Colonic mucosa (tissue), 4 donors: ENCODE measurements at regions not wholly inside any gene's neighbourhood (a gene's known extent, or its start where the extent isn't known, plus 50 kb on each side); places are given as distances from the start of the nearest gene placed in this dataset.

Source experiments
- DNase-seq: peaks from one replicate; pipeline ENCODE4 v3.0.0-alpha.2; 2020
- H3K27ac ChIP-seq: fragments of 200-600 bp; one replicate; pipeline ENCODE4 v1.8.0; 2021
- H3K27me3 ChIP-seq: fragments of 200-600 bp; one replicate; pipeline ENCODE4 v1.8.0; 2021
- H3K36me3 ChIP-seq: fragments of 200-600 bp; one replicate; pipeline ENCODE4 v1.8.0; 2021
- H3K4me1 ChIP-seq: fragments of 200-600 bp; one replicate; pipeline ENCODE4 v1.8.0; 2021; ENCODE audit warnings: mild to moderate bottlenecking
- H3K4me3 ChIP-seq: fragments of 200-600 bp; one replicate; pipeline ENCODE4 v1.8.0; 2021
- H3K9ac ChIP-seq, 2 donors: one replicate each; pipeline ENCODE4 v1.7.0; 2013; ENCODE audit warnings: control low read depth in 2 of 2, low read depth in 2 of 2, low read length in 2 of 2
- H3K9me3 ChIP-seq: fragments of 200-600 bp; one replicate; pipeline ENCODE4 v1.8.0; 2021
- intact Hi-C: fragments of 100-400 bp; cut with DNase I; formaldehyde crosslinking; loops from one replicate; pipeline ENCODE4 v1.14.1; 2022
- TF ChIP-seq, protein P1 (sequence below): fragments of 200-600 bp; IDR thresholded peaks from one replicate; pipeline ENCODE4 v1.8.0; 2022; ENCODE audit warnings: antibody characterized with exemption, mild to moderate bottlenecking
- donor health status: healthy.
- donor health status: DM: no; HTN: no; CAD: no.
- donor health status: DM: no; HTN: no; CAD: no.

DNA sequence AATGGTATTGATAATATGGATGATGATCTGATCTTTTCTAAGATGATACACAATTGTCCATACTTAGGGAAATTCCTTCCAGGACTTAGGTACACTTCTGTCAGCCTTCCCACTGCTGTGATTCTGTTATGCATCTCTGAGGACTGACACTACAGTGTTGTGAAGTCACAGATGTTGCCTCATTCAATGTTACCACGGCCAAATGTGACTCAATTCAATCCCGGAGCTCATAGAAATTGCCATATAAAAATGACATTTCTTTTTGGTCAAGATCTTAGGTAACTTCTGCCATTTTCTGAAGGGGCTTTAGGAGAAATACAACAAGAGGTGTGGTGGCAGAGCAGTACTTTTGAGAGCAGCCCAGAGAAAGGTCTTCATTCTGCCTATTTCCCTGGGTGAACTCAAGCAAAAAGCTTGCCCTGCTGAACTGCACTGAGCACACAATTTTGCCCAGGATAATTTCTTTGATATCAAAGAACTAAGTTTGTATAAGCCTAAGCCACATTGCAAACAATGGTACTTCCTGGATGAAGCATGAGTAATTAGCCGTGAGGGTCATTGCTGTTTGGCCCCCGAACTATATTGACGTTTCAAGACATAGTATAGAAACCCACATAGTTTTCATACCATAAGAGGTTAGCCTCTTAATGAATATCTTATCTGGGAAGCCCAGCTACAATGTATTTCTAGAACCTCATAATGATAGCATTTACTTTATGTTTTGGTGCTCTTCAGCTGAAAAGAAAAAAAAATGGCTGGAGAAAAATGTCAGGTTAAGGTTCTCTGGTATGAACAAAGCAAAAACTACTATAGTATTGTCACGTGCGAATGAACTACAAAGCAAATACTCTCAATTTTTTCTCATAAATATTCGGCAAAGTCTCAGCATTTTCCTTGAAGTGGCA is 437.4 kb downstream of the MEIS1 start:
- Histone ChIP-seq H3K9me3 (no peaks in the 10 kb centered on the region), H3K27me3 (no peaks in the 10 kb centered on the region), H3K4me3 (no peak overlapping the region), H3K27ac (no peak overlapping the region), H3K4me1 (no peaks in the 10 kb centered on the region), H3K36me3 (no peaks in the 10 kb centered on the region), H3K9ac (no peak overlapping the region)
- intact Hi-C loops, result no loop called here
- TF ChIP-seq, protein P1, sequence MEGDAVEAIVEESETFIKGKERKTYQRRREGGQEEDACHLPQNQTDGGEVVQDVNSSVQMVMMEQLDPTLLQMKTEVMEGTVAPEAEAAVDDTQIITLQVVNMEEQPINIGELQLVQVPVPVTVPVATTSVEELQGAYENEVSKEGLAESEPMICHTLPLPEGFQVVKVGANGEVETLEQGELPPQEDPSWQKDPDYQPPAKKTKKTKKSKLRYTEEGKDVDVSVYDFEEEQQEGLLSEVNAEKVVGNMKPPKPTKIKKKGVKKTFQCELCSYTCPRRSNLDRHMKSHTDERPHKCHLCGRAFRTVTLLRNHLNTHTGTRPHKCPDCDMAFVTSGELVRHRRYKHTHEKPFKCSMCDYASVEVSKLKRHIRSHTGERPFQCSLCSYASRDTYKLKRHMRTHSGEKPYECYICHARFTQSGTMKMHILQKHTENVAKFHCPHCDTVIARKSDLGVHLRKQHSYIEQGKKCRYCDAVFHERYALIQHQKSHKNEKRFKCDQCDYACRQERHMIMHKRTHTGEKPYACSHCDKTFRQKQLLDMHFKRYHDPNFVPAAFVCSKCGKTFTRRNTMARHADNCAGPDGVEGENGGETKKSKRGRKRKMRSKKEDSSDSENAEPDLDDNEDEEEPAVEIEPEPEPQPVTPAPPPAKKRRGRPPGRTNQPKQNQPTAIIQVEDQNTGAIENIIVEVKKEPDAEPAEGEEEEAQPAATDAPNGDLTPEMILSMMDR, result no peak
- no peak for DNase-seq

DNA sequence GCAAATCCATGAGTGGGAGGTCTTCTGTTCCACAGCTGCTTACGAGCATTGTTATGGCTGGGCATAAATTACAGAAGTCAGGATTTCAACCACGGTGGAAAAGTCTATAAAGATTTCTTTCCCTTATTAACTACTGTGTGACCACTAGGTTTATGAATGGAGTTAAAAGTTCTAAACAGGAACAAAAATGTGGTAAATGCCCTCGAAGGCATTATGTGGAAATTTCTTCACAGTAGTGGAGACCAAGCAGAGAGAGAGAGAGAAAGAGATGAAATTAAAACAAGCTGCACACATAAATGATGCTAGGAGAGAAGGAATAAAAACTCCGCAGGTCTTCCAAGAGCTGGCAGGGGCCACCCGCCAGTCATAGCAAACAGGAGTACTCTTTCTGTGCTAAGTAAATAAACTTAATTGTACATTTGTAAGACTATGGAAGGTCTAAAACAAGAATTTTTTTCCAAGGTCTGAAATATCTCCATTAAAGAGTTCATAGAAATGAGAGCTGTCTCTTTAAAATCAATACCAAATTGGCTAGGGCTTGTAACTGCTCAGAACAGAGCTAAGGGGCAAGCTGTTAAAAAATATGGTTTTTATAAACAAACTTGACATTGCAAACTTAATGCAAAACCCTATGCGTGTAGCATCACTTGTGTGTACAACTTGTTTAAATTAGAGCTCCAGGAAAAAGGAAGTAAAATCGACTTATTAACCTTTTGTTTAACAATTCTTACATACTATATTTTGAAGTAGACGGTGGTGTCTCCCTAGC is 438.2 kb downstream of the MEIS1 start:
- Histone ChIP-seq H3K27me3 (no peaks in the 10 kb centered on the region), H3K36me3 (no peaks in the 10 kb centered on the region), H3K4me1 (no peaks in the 10 kb centered on the region), H3K9me3 (no peaks in the 10 kb centered on the region), H3K27ac (no peak overlapping the region), H3K9ac (no peak overlapping the region), H3K4me3 (no peak overlapping the region)
- TF ChIP-seq, protein P1, result no peak
- intact Hi-C loops, result no loop called here
- DNase-seq, result no peak

DNA sequence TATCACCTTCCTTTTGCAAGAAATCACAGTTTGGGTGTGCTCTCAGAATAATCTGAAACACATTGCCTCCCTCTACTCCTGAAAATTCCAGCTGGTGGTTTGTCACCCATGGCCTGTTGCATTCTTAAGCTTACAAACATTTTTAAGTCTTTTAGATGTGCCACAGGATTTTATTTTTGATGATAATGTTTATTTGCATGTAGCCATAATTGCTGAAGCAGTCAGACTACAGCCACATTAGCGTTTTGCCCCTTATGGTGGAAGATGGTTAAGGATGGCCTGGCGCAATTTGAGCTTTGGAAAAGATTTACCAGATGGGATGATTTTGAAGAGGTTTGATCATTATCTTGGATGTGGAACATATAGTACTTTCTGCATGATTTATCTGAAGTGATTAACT is 439.5 kb downstream of the MEIS1 start:
- Histone ChIP-seq H3K27ac (no peak overlapping the region), H3K9ac (no peak overlapping the region), H3K27me3 (no peaks in the 10 kb centered on the region), H3K4me1 (no peaks in the 10 kb centered on the region), H3K36me3 (no peaks in the 10 kb centered on the region), H3K4me3 (no peak overlapping the region), H3K9me3 (no peaks in the 10 kb centered on the region)
- no peak for DNase-seq
- intact Hi-C loops, result no loop called here
- TF ChIP-seq, protein P1, result no peak

DNA sequence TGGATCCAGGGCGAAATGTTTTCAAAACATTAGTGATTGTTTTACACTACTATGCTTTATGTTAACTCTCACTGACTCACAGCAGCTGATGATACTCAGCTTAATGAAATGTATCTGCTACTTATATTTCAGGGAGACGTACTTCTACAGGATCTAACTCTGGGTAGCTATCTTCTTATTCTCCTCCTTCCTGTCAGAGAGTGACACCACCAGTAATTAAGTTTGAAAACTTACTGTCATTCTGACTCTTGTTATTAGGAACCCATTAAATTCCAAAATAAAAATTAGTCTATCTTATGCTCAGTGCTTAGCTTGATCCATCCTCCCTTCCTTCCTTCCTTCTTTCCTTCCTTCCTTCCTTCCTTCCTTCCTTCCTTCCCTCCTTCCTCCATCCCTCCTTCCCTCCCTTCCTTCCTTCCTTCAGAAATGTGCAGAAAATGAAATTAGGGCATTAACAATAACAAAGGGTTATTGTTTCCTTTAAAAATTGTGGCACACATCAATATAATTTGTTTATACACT is 441.1 kb downstream of the MEIS1 start:
- Histone ChIP-seq H3K4me3 (no peak overlapping the region), H3K9ac (no peak overlapping the region), H3K27me3 (no peaks in the 10 kb centered on the region), H3K27ac (no peak overlapping the region), H3K4me1 (no peaks in the 10 kb centered on the region), H3K36me3 (no peaks in the 10 kb centered on the region), H3K9me3 (no peaks in the 10 kb centered on the region)
- TF ChIP-seq, protein P1, result no peak
- no peak for DNase-seq
- intact Hi-C loops, result no loop called here

GRCh38 chr2:66885775-66886383 is 451.0 kb downstream of the MEIS1 start:
- TF ChIP-seq, protein P1, result no peak
- intact Hi-C loops, result no loop called here
- H3K27ac ChIP-seq, result no peak overlapping the region

More at GRCh38 chr2:66885775-66886383, 451.0 kb downstream of the MEIS1 start:
- DNase-seq, result no peak
- H3K4me1 ChIP-seq, result no peaks in the 10 kb centered on the region
- H3K27me3 ChIP-seq, result no peaks in the 10 kb centered on the region
- no peak overlapping the region for H3K9ac ChIP-seq
- H3K36me3 ChIP-seq, result no peaks in the 10 kb centered on the region
- H3K9me3 ChIP-seq, result no peaks in the 10 kb centered on the region
- no peak overlapping the region for H3K4me3 ChIP-seq
